ENCODE measurements at regions not wholly inside any gene's neighbourhood (a gene's known extent, or its start where the extent isn't known, plus 50 kb on each side); places are given as distances from the start of the nearest gene placed in this dataset.

DNA sequence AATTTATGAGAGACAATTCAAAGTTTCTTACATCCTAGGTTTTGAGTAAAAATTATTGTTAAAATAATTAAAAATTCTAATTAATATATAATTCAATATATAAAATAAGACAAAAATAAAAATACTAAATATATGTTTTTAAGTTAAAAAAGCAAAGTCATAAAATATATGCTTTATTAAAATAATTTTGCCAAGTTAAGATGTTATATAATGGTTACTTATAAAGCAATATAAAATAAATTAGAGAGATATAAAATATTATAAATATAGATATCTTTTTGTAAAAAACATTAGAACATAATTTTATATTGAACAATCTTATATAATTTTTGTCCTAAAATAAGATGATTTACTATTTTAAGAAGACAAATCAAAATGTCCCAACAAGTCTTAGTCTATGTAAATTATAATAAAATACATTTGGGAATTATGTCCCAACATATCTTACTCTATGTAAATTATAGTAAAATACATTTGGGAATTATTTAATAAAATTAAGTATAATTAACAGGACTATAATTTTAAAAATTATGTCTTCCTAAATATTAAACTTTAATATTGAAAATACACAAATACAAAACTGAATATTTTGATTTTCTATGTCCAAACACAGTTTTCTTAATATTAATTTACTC, 67.7 kb upstream of the TOP3B start:
- TF ChIP-seq, protein P1, sequence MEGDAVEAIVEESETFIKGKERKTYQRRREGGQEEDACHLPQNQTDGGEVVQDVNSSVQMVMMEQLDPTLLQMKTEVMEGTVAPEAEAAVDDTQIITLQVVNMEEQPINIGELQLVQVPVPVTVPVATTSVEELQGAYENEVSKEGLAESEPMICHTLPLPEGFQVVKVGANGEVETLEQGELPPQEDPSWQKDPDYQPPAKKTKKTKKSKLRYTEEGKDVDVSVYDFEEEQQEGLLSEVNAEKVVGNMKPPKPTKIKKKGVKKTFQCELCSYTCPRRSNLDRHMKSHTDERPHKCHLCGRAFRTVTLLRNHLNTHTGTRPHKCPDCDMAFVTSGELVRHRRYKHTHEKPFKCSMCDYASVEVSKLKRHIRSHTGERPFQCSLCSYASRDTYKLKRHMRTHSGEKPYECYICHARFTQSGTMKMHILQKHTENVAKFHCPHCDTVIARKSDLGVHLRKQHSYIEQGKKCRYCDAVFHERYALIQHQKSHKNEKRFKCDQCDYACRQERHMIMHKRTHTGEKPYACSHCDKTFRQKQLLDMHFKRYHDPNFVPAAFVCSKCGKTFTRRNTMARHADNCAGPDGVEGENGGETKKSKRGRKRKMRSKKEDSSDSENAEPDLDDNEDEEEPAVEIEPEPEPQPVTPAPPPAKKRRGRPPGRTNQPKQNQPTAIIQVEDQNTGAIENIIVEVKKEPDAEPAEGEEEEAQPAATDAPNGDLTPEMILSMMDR (conservative IDR thresholded peaks at IDR 0.05; ENCODE audit: low read depth, low read length), result no peak
- TF ChIP-seq EZH2 (IDR thresholded peaks at IDR 0.05; ENCODE audit: borderline replicate concordance, low read depth, low read length, poor library complexity, severe bottlenecking), result no peak

Measured in A673 (cell line).